Upper lobe of left lung (tissue), 6 donors: ENCODE measurements at regions not wholly inside any gene's neighbourhood (a gene's known extent, or its start where the extent isn't known, plus 50 kb on each side); places are given as distances from the start of the nearest gene placed in this dataset.

ENCODE experiments used
- ATAC-seq, 2 donors: fragments of 200-7000 bp; cut with Tn5 transposase; one replicate each; pipeline ENCODE4 v1.9.1; 2022; ENCODE audit warnings: mild to moderate bottlenecking in 2 of 2, moderate library complexity in 2 of 2; ENCODE audit not compliant: low FRiP score in 2 of 2
- DNase-seq, 2 donors: peaks; one replicate each; pipeline ENCODE4 v3.0.0-alpha.2; 2019 to 2020
- H3K27ac ChIP-seq, 4 donors: fragments of 200-600 bp; sonication (generic); one replicate each; pipeline ENCODE4 v1.5.1; 2016 to 2019
- H3K27me3 ChIP-seq, 4 donors: fragments of 200-600 bp; sonication (generic); one replicate each; pipeline ENCODE4 v1.5.1; 2017 to 2019
- H3K36me3 ChIP-seq, 4 donors: fragments of 200-600 bp; sonication (generic); one replicate each; pipeline ENCODE4 v1.5.1; 2016 to 2019
- H3K4me1 ChIP-seq, 4 donors: fragments of 200-600 bp; sonication (generic); one replicate each; pipeline ENCODE4 v1.5.1; 2018 to 2019
- H3K4me3 ChIP-seq, 4 donors: fragments of 200-600 bp; sonication (generic); one replicate each; pipeline ENCODE4 v1.5.1; 2017 to 2019; ENCODE audit warnings: mild to moderate bottlenecking in 2 of 4, moderate library complexity in 1 of 4
- H3K9me3 ChIP-seq, 4 donors: fragments of 200-600 bp; sonication (generic); one replicate each; pipeline ENCODE4 v1.5.1; 2018 to 2019
- EP300 ChIP-seq, 4 donors: sonication (generic); formaldehyde crosslinking; IDR thresholded peaks; one replicate each; pipeline ENCODE4 v1.5.1; 2017; ENCODE audit warnings: antibody characterized with exemption in 4 of 4, control low read depth in 2 of 4
- POLR2A ChIP-seq, 4 donors: fragments of 450-650 bp; IDR thresholded peaks; one replicate each; pipeline ENCODE4 v1.5.1; 2016 to 2017; ENCODE audit warnings: antibody characterized with exemption in 4 of 4, mild to moderate bottlenecking in 2 of 4
- POLR2AphosphoS5 ChIP-seq, 2 donors: sonication (generic); formaldehyde crosslinking; IDR thresholded peaks; one replicate each; pipeline ENCODE4 v1.5.1; 2017; ENCODE audit warnings: antibody characterized with exemption in 2 of 2
- WGBS, 2 donors: methylation state at CpG; one replicate each; pipeline ENCODE4 v1.1.5; 2017 to 2018; 5-methylcytosine and 5-hydroxymethylcytosine counted together
- TF ChIP-seq, protein P1 (sequence below), 6 experiments: fragments of 450-650 bp in 4 of 6; fragments of 200-600 bp in 2 of 6; sonication (generic) in 2 of 6; IDR thresholded peaks; one replicate each; pipeline ENCODE4 v1.5.1; 2016 to 2019; ENCODE audit warnings: antibody characterized with exemption in 6 of 6
- donor health status: DM: no; HTN: no; CAD: no; lungs with moderate emphysema.
- donor health status: DM: no; HTN: yes; CAD: no; lungs with severe emphysema.

DNA sequence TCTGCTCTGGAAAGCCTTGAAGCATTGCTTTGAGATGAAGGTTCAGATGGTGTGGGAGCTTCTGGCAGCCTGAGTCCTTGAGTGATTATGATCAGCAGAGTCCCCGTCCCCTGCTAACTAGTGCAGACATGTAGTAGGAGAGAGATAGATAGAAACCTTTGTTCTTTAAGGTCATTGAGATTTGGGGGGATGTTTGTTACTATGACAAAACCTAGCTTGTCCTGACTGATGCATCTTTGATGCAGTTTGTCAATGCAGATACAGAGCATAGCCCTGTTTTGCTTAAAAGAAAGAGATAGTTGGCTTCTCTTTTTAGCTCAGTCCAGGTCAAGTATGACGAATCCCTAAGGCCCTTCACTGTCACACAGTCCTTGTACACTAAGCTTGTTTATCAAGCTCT lies 274.6 kb upstream of the DPP10 start:
- Histone ChIP-seq H3K27me3 (no peaks in the 10 kb centered on the region), H3K4me3 (no peak overlapping the region), H3K27ac (no peak overlapping the region), H3K4me1 (no peaks in the 10 kb centered on the region), H3K36me3 (no peaks in the 10 kb centered on the region), H3K9me3 (no peaks in the 10 kb centered on the region)
- TF ChIP-seq POLR2A (IDR thresholded peaks at IDR 0.05) (no peak), EP300 (IDR thresholded peaks at IDR 0.05) (no peak), POLR2AphosphoS5 (IDR thresholded peaks at IDR 0.05) (no peak)
- TF ChIP-seq, protein P1, sequence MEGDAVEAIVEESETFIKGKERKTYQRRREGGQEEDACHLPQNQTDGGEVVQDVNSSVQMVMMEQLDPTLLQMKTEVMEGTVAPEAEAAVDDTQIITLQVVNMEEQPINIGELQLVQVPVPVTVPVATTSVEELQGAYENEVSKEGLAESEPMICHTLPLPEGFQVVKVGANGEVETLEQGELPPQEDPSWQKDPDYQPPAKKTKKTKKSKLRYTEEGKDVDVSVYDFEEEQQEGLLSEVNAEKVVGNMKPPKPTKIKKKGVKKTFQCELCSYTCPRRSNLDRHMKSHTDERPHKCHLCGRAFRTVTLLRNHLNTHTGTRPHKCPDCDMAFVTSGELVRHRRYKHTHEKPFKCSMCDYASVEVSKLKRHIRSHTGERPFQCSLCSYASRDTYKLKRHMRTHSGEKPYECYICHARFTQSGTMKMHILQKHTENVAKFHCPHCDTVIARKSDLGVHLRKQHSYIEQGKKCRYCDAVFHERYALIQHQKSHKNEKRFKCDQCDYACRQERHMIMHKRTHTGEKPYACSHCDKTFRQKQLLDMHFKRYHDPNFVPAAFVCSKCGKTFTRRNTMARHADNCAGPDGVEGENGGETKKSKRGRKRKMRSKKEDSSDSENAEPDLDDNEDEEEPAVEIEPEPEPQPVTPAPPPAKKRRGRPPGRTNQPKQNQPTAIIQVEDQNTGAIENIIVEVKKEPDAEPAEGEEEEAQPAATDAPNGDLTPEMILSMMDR (IDR thresholded peaks at IDR 0.05), result no peak
- no peak for DNase-seq
- WGBS, 2 donors, result 74 to 81% methylated on average over 2 of the region's 2 CpGs
- no peak for ATAC-seq

DNA sequence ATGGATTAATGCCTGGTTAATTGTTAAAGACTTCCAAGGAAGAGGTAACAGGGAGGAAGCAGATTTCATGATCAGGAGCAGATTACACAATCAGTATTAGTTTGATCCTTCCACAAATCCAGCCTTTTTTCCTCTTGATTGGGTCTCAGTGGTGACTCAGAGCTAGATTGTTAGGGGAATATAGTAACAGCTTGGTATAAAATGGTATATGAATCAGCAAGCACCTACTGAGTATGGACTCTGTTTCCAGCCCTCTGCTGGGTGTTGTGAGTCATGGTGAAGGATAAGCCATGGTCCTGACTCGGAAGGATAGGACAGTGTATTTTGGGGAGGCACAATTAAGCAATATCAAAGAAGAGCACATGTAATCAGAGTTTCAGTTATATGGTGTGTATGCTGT lies 272.4 kb upstream of the DPP10 start:
- 69 to 74% methylated on average over 1 of the region's 1 CpG for WGBS, 2 donors

DNA sequence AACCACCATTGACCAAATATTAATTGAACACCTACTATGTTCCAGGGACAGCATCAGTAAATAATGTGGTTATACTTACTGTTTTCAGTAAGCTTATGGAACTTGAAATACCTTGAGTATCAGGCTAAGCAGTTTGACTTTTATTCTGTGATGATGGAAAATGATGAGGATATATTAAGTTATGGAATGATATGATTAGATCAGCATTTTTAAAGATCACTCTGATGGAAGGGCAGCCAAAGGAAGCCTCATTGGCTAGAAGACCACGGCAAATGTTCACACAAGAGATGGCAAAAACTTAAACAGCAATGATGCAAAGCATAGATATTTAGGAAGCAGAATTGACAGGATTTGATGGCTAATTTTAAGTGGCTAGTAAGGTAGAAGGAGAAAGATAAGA lies 266.9 kb upstream of the DPP10 start:
- DNase-seq (no peak), ATAC-seq (no peak)
- Histone ChIP-seq H3K27ac (no peak overlapping the region), H3K4me3 (no peak overlapping the region), H3K4me1 (no peaks in the 10 kb centered on the region), H3K9me3 (no peaks in the 10 kb centered on the region), H3K27me3 (no peaks in the 10 kb centered on the region), H3K36me3 (no peaks in the 10 kb centered on the region)
- WGBS, 2 donors, result 64 to 70% methylated on average over 1 of the region's 1 CpG
- TF ChIP-seq, protein P1 (IDR thresholded peaks at IDR 0.05), result no peak
- TF ChIP-seq POLR2A (IDR thresholded peaks at IDR 0.05) (no peak), POLR2AphosphoS5 (IDR thresholded peaks at IDR 0.05) (no peak), EP300 (IDR thresholded peaks at IDR 0.05) (no peak)

More for the DNA sequence above, 272.4 kb upstream of the DPP10 start:
- no peak overlapping the region for H3K27ac ChIP-seq
- H3K4me1 ChIP-seq, result no peaks in the 10 kb centered on the region
- no peaks in the 10 kb centered on the region for H3K9me3 ChIP-seq
- no peaks in the 10 kb centered on the region for H3K27me3 ChIP-seq
- no peak for DNase-seq
- no peak overlapping the region for H3K4me3 ChIP-seq
- H3K36me3 ChIP-seq, result no peaks in the 10 kb centered on the region
- ATAC-seq, result no peak
- TF ChIP-seq, protein P1 (IDR thresholded peaks at IDR 0.05), result no peak
- TF ChIP-seq POLR2AphosphoS5 (IDR thresholded peaks at IDR 0.05), result no peak
- TF ChIP-seq EP300 (IDR thresholded peaks at IDR 0.05), result no peak
- no peak for TF ChIP-seq POLR2A (IDR thresholded peaks at IDR 0.05)

DNA sequence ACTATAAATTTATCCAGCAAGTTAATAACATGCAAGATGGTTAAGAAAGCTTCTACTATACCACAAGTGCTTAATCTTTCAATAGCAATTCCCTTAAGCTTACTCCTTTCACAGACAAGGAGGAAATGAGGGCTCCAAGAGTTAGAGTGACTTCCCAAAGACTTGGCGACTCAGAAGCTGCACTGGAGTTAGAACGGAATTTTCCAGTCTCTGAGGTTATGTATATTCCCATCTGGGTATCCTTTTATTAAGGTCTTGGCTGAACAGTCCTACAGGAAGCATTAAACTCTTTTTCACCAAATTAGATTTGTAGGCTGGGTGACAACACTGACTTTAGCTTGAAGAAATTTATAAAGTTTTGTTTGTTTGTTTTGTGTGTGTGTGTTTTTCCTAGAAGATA lies 256.9 kb upstream of the DPP10 start:
- H3K4me1 ChIP-seq, result no peaks in the 10 kb centered on the region
- no peaks in the 10 kb centered on the region for H3K27me3 ChIP-seq
- H3K4me3 ChIP-seq, result no peak overlapping the region
- WGBS, 2 donors, result 60 to 85% methylated on average over 2 of the region's 2 CpGs
- ATAC-seq (no peak), DNase-seq (no peak)
- TF ChIP-seq POLR2A (IDR thresholded peaks at IDR 0.05) (no peak), POLR2AphosphoS5 (IDR thresholded peaks at IDR 0.05) (no peak), EP300 (IDR thresholded peaks at IDR 0.05) (no peak)
- TF ChIP-seq, protein P1 (IDR thresholded peaks at IDR 0.05), result no peak
- H3K9me3 ChIP-seq, result no peaks in the 10 kb centered on the region
- no peak overlapping the region for H3K27ac ChIP-seq
- H3K36me3 ChIP-seq, result no peaks in the 10 kb centered on the region

DNA sequence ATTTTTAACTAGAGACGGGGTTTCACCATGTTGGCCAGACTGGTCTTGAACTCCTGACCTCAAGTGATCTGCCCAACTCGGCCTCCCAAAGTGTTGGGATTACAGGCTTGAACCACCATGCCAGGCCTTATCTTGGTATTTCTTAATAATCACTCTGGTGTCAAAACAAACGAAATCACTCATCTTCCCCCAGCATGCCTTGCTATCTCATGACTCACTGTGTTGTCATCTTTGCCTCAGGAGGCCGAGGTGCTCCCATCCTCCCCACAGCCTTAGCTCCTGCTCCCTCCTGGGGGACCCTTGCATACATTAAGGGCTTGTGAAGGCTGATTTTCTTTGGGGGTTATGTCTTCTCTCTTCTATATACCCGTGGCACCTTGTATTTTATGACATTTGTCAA lies 250.1 kb upstream of the DPP10 start:
- H3K4me1 ChIP-seq, result no peaks in the 10 kb centered on the region
- WGBS, 2 donors, result 65 to 76% methylated on average over 5 of the region's 5 CpGs
- no peak for ATAC-seq

More for the DNA sequence above, 250.1 kb upstream of the DPP10 start:
- no peaks in the 10 kb centered on the region for H3K9me3 ChIP-seq
- H3K4me3 ChIP-seq, result no peak overlapping the region
- H3K27ac ChIP-seq, result no peak overlapping the region
- no peaks in the 10 kb centered on the region for H3K27me3 ChIP-seq
- no peak for DNase-seq
- TF ChIP-seq POLR2AphosphoS5 (IDR thresholded peaks at IDR 0.05) (no peak), POLR2A (IDR thresholded peaks at IDR 0.05) (no peak), EP300 (IDR thresholded peaks at IDR 0.05) (no peak)
- TF ChIP-seq, protein P1 (IDR thresholded peaks at IDR 0.05), result no peak
- H3K36me3 ChIP-seq, result no peaks in the 10 kb centered on the region
